ENCODE measurements at regions not wholly inside any gene's neighbourhood (a gene's known extent, or its start where the extent isn't known, plus 50 kb on each side); places are given as distances from the start of the nearest gene placed in this dataset.

- DNase-seq = no peak
Measured at GRCh38 chr4:66667249-66667648, 878.1 kb downstream of the CENPC start.

DNA sequence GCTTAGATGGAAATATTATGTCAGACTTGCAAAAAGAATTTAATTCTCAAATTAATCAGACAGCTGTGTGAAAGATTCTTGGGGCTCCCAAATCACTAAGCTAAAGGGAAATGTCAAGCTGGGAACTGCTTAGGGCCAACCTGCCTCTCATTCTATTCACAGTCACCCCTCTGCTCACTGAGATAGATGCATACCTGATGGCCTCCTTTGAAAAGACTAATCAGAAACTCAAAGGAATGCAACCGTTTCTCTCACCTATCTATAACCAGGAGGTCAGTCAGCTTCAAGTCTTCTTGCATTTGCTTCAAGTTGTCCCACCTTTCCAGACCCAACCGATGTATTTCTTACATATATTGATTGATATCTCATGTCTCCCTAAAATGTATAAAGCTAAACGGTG lies 882.7 kb downstream of the CENPC start:
- no peak for DNase-seq

DNA sequence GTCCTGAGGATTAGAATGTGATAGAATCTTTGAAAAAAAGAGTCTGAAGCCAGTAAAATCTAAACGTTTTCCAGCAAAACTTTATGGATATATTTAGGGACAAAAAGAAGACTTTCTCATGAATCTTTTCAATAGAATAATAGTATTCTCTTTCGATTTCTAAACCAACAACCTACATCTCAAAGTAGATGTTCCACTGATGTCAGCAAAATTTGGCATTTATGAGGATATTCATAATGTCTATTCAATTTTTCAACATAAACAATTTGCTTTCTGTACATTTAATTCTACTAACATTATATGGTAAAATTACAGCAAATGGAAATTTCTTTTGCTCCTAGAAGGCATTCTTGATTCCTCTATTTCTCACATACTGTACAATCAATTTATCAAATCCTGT lies 886.5 kb downstream of the CENPC start:
- no peak for DNase-seq

GRCh38 chr4:66655505-66655904 lies 889.8 kb downstream of the CENPC start:
- no peak for DNase-seq

DNA sequence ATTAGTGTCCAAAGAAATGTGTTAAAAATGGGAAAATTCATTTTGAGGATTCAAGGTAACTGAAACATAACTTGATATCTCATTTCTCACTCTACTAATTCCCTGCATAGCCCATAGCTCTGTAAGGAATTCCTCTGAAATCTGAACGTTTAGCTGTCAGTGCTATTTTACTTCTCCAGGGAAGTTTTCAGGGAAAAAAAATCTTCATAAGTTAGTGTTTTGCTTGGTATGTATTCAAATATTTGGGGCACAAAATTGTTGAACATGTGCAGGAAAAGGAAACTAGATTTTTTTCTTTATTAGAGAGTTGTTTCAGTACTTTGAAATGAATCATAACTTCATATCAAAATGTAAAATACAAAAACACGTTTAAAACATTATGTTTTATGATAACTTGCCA lies 891.4 kb downstream of the CENPC start:
- no peak for DNase-seq

DNA sequence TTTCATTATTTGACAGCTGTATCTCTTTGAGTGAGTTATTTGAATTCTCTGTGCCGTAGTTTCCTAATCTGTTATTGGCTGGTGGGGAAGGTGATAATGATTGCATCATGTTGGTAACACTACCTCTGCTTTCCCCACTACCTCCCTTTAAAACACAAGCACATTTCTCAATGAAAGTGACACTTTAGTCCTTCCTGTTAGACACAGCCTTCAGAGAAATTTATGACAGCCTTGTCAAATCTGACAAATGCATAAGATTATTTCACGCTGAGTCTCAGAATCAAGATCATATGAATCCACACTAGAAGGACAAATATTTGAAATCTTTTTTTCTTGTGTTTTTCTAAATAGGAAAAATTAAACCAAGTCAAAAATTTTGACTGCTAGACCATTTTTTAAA lies 896.1 kb downstream of the CENPC start:
- DNase-seq = no peak

- DNase-seq = no peak
Measured at GRCh38 chr4:66647926-66648325, 897.4 kb downstream of the CENPC start.

DNA sequence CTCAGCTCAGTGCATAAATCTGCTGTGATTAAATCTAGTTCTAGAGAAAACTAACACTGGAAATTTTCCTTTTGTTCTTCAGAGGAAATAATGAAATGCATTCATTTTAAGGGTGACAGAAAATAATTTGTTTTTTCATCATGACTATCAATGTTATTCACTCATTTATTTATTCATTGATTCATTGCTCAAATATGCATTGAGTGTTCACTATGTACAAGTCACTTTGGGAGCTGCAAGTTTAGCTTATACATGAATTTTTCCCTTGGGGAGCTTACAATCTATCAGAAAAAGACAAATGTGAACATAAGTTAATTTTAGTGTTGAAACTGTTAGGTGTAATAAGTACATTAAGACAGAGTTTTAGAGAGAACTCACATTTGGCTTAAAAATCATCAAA lies 897.8 kb downstream of the CENPC start:
- DNase-seq = no peak

DNA sequence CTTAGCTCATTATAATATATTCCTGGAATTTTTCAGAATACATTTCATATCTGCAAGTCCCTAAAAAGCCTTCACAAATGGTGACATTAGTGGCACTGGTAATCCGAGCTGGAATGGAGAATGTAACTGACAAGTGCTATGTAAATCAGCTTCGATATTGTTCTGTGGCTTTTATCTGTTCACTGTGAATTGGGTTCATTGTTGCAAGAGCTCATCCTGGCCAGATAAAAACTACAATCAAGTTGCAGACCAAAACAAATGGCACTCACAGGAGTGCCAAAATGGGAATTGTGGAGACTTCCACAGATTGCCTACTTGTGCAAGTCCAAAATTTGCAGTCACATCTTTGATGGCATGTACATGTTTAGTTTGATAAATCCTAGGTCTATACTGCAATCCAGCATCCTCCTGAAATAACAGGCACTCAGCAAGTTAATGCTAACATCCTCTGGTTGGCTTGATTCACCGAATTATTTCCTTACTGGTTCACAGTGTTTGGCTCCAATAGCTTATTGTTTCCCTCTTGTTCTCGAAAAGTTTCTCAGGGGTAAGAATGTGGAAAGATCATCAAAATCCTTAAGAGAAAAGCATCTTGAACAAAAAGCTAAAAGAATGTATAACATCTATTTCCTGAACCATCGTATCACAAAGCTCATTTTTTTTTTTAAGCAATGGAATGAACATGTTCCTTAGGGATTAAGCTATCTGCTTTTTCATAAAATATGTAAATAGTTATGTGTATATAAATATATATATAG lies 904.9 kb downstream of the CENPC start:
- no peak for DNase-seq

GRCh38 chr4:66639361-66639760 lies 905.9 kb downstream of the CENPC start:
- DNase-seq = no peak

- no peak for DNase-seq
Measured at GRCh38 chr4:66636349-66636748, 909.0 kb downstream of the CENPC start.

- no peak for DNase-seq
Measured at GRCh38 chr4:66633477-66633876, 911.8 kb downstream of the CENPC start.

DNA sequence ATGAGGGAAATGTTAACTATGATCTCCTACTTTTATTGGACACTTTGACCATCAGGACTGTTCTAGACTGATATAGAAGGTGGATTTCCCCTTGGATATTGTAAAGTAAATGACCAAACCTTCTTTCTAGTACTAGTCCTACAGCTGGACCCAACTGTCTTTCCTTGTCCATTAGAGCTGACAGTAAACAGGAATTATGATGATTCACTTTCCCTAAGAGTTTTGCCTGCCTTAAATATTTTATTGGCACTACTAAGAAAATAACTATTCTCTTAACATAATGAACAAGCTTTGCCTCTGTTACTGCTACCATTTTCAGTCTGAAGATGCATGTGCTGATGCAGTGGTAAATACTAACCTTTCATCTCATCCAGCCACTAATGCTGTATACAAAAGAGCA lies 915.4 kb downstream of the CENPC start:
- no peak for DNase-seq

DNA sequence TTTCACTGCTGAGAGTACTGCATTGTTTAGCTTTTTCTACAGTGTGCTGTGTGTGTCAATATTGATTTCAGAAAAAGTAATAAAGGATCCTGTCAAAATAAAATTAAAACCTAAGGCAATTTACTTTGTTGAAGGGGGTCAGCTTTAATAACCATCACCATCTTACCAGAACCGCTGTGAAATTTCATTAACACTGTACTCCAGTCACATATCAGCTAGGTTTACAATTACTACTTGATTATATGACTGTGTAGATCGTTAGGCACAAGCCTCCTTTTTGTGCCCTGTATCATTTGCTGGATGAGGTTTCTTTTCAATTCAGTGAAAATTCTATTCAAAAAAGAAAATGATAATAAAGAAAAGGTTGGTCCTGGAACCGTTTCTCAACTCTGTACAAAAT lies 917.2 kb downstream of the CENPC start:
- no peak for DNase-seq

GRCh38 chr4:66625480-66625879 lies 919.8 kb downstream of the CENPC start:
- no peak for DNase-seq

- DNase-seq = no peak
Measured at GRCh38 chr4:66613591-66613990, 931.7 kb downstream of the CENPC start.

GRCh38 chr4:66609014-66609413 lies 936.3 kb downstream of the CENPC start:
- DNase-seq = no peak

DNA sequence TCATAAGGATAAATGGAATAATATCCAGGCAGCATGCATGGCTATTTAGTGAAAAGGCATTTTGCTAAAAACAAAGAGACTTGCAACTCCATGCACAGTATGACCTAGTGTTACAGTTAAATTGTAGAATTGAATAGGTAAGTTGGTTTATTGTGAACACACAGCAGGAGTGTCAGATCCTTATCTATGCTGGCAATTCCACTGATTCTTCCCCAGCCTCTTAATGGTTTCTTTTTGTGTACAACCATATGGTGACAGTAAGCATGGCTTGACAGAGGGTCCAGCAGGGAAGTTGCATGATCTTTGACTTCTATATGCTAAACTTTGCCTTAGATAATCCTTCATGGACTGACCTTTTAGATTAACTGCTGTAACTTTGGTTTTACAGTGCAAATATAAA lies 936.6 kb upstream of the EPHA5 start:
- no peak for DNase-seq

DNA sequence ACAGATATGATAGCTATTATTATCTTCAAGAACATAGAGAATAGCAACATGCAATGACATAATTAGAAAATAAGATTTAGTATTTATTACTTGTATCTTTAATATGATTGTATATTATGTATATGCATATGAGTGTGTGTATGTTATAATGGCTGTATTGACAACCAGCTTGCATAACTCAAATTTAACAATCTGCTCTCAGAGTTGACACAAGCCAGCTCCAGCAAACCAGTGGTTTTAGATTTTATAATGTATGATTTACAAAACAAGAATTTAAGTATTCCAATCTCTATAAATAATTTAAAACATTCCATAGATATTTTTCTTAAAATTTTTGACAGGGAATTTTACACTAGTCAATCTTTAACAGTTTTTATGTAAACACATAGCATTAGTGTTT lies 935.9 kb upstream of the EPHA5 start:
- DNase-seq = no peak

DNA sequence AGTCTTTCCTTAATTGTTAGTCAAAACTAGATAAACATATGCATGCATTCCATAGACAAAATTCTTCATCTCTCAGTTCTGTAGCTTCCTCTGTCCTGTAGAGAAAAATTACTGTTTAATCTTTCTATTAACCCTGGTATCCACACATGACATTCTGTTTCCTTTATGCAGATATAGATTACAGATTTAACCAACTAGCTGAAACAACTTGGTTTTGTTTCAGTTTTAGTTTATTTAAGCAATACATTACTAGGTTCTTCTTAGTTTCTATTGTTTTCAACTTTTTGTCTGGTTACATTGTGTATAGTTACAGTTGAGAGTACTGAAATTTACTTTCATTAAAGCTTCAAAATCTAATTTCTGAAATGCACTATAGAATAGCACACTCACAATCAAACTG lies 933.9 kb upstream of the EPHA5 start:
- DNase-seq = no peak

DNA sequence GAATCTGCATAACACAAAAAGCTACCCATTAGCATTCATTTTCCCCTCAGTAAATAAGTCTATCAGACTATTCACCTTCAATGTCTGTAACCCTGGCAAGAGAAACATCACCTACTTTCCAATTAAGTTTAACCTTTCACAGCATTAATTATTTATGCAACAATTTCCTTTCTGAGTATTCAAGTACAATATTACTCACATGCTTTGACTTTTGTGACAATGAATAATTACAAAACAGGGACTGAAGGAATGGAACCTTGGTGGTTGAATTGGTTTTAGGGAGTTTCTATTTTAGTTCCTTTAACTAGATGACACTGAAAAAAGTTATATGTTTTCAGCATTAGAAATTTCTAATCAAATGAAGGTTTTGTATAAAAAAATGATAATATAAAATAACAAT lies 932.3 kb upstream of the EPHA5 start:
- DNase-seq = no peak

GRCh38 chr4:66591968-66592367 lies 921.7 kb upstream of the EPHA5 start:
- DNase-seq = no peak

- no peak for DNase-seq
Measured at GRCh38 chr4:66590488-66591215, 920.4 kb upstream of the EPHA5 start.

DNA sequence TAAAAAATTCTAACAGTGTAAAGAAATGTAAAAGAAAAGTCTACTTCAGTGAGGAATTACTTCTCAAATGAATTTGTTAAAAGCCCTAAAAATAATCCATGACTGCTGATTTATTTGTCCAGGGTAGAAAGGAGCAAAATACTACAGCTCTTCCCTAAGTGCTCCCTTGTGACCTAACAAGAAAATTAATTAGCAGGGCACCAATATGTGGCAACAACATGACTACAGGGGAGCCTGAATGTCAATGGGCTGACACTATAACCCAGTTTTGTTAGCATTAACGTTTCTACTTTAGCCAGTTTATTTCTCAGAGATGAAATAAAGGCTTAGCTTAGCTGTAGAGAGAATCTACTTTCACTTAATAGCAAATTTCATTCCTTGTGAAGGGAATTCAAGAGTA lies 918.9 kb upstream of the EPHA5 start:
- DNase-seq = no peak

DNA sequence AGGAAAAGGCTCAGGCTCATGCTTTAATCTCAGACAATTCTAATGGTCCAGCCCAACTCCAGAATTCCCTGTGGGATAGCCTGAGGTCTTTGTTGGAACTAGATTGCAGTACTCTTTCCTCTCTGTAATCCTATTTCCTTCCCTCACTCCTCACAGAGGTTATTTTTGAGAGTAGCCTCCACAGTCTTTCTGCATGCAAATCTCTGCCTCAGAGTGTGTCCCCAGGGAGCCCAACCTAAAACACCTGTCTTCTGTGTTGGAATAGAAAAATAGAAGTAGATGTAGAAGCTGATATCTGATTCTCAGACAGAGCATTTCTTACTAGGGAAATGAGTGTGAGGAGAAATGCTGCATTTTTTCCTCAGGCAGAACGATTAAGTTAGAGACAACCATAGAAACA lies 915.5 kb upstream of the EPHA5 start:
- DNase-seq = no peak

Measured in activated T-cell treated with anti-CD3 and anti-CD28 coated beads, Interleukin-2, amount 50 U/mL, for 48 hours (primary cell).